Hepatocyte (in vitro differentiated cells): ENCODE measurements at regions not wholly inside any gene's neighbourhood (a gene's known extent, or its start where the extent isn't known, plus 50 kb on each side); places are given as distances from the start of the nearest gene placed in this dataset.

Experiments
- DNase-seq: peaks from one replicate; pipeline ENCODE4 v3.0.0-alpha.2; 2016; ENCODE audit warnings: low spot score
- H2AFZ ChIP-seq: fragments of 200-600 bp; sonication (generic); 2 replicates; pipeline ENCODE4 v1.6.0; 2016; ENCODE audit warnings: antibody characterized with exemption, mild to moderate bottlenecking
- H3K27ac ChIP-seq: fragments of 200-600 bp; sonication (generic); 2 replicates; pipeline ENCODE4 v1.5.1; 2016; ENCODE audit warnings: mild to moderate bottlenecking
- H3K27me3 ChIP-seq: fragments of 200-600 bp; sonication (generic); 2 replicates; pipeline ENCODE4 v1.6.1; 2016
- H3K36me3 ChIP-seq: fragments of 200-600 bp; sonication (generic); replicated peaks from 2 replicates; pipeline ENCODE4 v1.5.1; 2016; ENCODE audit warnings: low read depth; ENCODE audit not compliant: insufficient read depth
- H3K4me1 ChIP-seq: fragments of 200-600 bp; sonication (generic); 2 replicates; pipeline ENCODE4 v1.5.1; 2016; ENCODE audit warnings: mild to moderate bottlenecking, moderate library complexity; ENCODE audit not compliant: insufficient read depth
- H3K4me2 ChIP-seq: fragments of 200-600 bp; sonication (generic); 2 replicates; pipeline ENCODE4 v1.6.0; 2016
- H3K4me3 ChIP-seq: fragments of 200-600 bp; sonication (generic); 2 replicates; pipeline ENCODE4 v1.5.1; 2016; ENCODE audit warnings: mild to moderate bottlenecking
- H3K79me2 ChIP-seq: fragments of 200-600 bp; sonication (generic); 2 replicates; pipeline ENCODE4 v1.6.0; 2017; ENCODE audit warnings: mild to moderate bottlenecking
- H3K9me2 ChIP-seq: fragments of 200-600 bp; sonication (generic); replicated peaks from 2 replicates; pipeline ENCODE4 v1.6.0; 2017; ENCODE audit warnings: mild to moderate bottlenecking; ENCODE audit not compliant: insufficient read depth
- H3K9me3 ChIP-seq: fragments of 200-600 bp; sonication (generic); 2 replicates; pipeline ENCODE4 v1.5.1; 2016; ENCODE audit warnings: low read depth, mild to moderate bottlenecking
- H4K20me1 ChIP-seq: fragments of 200-600 bp; sonication (generic); 2 replicates; pipeline ENCODE4 v1.6.0; 2016; ENCODE audit warnings: mild to moderate bottlenecking; ENCODE audit not compliant: insufficient read depth, poor library complexity, severe bottlenecking
- CTCF ChIP-seq: fragments of 200-600 bp; sonication (generic); IDR thresholded peaks from 2 replicates; pipeline ENCODE4 v1.5.1; 2016; ENCODE audit warnings: antibody characterized with exemption, mild to moderate bottlenecking; ENCODE audit not compliant: poor library complexity
- EZH2 ChIP-seq: fragments of 200-600 bp; sonication (generic); IDR thresholded peaks from 2 replicates; pipeline ENCODE4 v1.6.1; 2016; ENCODE audit warnings: antibody characterized with exemption, mild to moderate bottlenecking, borderline replicate concordance
- EZH2phosphoT487 ChIP-seq: fragments of 200-600 bp; sonication (generic); IDR thresholded peaks from one replicate; pipeline ENCODE4 v1.6.1; 2018; ENCODE audit warnings: antibody characterized with exemption, mild to moderate bottlenecking, low read depth, moderate library complexity; ENCODE audit not compliant: unreplicated experiment, severe bottlenecking
- WGBS: methylation state at CpG from one replicate; pipeline ENCODE4 v1.1.6; 2016; ENCODE audit warnings: low lambda C conversion rate; ENCODE audit errors: missing lambda C conversion rate; 5-methylcytosine and 5-hydroxymethylcytosine counted together

GRCh38 chr11:37336401-37336800 lies 738.4 kb upstream of the RAG2 start:
- TF ChIP-seq EZH2phosphoT487, result no peak
- no peak for TF ChIP-seq CTCF
- TF ChIP-seq EZH2, result no peak
- Histone ChIP-seq H2AFZ (no peak overlapping the region), H3K27me3 (no peaks in the 10 kb centered on the region), H3K4me2 (no peak overlapping the region), H3K36me3 (no peaks in the 10 kb centered on the region), H4K20me1 (no peaks in the 10 kb centered on the region), H3K9me3 (no peaks in the 10 kb centered on the region), H3K9me2 (no peaks in the 10 kb centered on the region), H3K4me1 (no peaks in the 10 kb centered on the region), H3K4me3 (no peak overlapping the region), H3K79me2 (no peaks in the 10 kb centered on the region), H3K27ac (no peak overlapping the region)
- no peak for DNase-seq
- 78% methylated on average over 2 of the region's 2 CpGs for WGBS

GRCh38 chr11:37333345-37333744 lies 735.3 kb upstream of the RAG2 start:
- WGBS, result 74% methylated on average over 1 of the region's 1 CpG
- Histone ChIP-seq H3K4me1 (no peaks in the 10 kb centered on the region), H3K4me3 (no peak overlapping the region), H3K9me2 (no peaks in the 10 kb centered on the region), H3K27ac (no peak overlapping the region), H3K4me2 (no peak overlapping the region), H3K27me3 (no peaks in the 10 kb centered on the region), H3K79me2 (no peaks in the 10 kb centered on the region), H3K9me3 (no peaks in the 10 kb centered on the region), H4K20me1 (no peaks in the 10 kb centered on the region), H2AFZ (no peak overlapping the region), H3K36me3 (no peaks in the 10 kb centered on the region)
- TF ChIP-seq CTCF (no peak), EZH2phosphoT487 (no peak), EZH2 (no peak)
- DNase-seq, result no peak

GRCh38 chr11:37323843-37324242 lies 725.8 kb upstream of the RAG2 start:
- no peak for DNase-seq
- Histone ChIP-seq H3K9me3 (no peaks in the 10 kb centered on the region), H3K4me3 (no peak overlapping the region), H3K9me2 (no peaks in the 10 kb centered on the region), H3K4me1 (no peaks in the 10 kb centered on the region), H4K20me1 (no peaks in the 10 kb centered on the region), H3K79me2 (no peaks in the 10 kb centered on the region), H3K27ac (no peak overlapping the region), H3K27me3 (no peaks in the 10 kb centered on the region), H3K4me2 (no peak overlapping the region), H3K36me3 (no peaks in the 10 kb centered on the region), H2AFZ (no peak overlapping the region)
- TF ChIP-seq EZH2phosphoT487, result no peak
- TF ChIP-seq CTCF, result no peak
- TF ChIP-seq EZH2, result no peak
